Coronary artery (tissue), 2 donors: ENCODE measurements at regions not wholly inside any gene's neighbourhood (a gene's known extent, or its start where the extent isn't known, plus 50 kb on each side); places are given as distances from the start of the nearest gene placed in this dataset.
A peak's percentile ranks its signal among the peaks of the same experiment; 100 is the strongest.

Experiments used
- DNase-seq: peaks from one replicate; pipeline ENCODE4 v3.0.0-alpha.2; 2017; ENCODE audit warnings: low spot score
- H3K27ac ChIP-seq, 2 donors: fragments of 200-600 bp; sonication (generic); one replicate each; pipeline ENCODE4 v1.5.1; 2016 to 2019
- H3K4me3 ChIP-seq: fragments of 200-600 bp; sonication (generic); 2 replicates; pipeline ENCODE4 v1.5.1; 2016; ENCODE audit warnings: mild to moderate bottlenecking, moderate library complexity
- TF ChIP-seq, protein P1 (sequence below): fragments of 200-600 bp; sonication (generic); IDR thresholded peaks from one replicate; pipeline ENCODE4 v1.5.1; 2019; ENCODE audit warnings: antibody characterized with exemption

DNA sequence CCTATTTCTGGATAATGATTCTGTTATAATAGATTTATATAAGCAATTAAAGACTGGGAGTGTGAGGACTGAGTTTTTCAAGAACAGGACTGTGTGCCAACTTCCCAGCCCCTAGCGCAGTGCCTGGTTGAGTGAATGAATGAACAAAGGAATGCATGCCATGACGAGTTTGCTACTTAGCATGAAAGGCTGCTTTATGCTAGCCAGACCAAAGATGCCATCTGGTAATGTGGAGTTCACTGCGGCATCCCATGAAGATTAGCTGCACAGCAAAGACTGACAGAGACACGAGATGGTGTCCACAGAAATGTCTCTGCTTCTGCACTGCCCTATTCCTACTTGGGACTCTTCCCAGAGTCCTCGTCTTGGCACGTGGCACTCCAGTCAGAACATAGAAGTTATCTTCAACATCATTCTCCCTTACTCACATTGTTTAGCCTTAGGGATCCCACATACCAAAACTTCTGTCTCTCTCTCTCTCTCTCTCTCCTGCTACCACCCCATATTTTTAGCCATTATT lies 283.9 kb upstream of the CTNNB1 start:
- TF ChIP-seq, protein P1, sequence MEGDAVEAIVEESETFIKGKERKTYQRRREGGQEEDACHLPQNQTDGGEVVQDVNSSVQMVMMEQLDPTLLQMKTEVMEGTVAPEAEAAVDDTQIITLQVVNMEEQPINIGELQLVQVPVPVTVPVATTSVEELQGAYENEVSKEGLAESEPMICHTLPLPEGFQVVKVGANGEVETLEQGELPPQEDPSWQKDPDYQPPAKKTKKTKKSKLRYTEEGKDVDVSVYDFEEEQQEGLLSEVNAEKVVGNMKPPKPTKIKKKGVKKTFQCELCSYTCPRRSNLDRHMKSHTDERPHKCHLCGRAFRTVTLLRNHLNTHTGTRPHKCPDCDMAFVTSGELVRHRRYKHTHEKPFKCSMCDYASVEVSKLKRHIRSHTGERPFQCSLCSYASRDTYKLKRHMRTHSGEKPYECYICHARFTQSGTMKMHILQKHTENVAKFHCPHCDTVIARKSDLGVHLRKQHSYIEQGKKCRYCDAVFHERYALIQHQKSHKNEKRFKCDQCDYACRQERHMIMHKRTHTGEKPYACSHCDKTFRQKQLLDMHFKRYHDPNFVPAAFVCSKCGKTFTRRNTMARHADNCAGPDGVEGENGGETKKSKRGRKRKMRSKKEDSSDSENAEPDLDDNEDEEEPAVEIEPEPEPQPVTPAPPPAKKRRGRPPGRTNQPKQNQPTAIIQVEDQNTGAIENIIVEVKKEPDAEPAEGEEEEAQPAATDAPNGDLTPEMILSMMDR: no peak
- peak; percentile 26 for DNase-seq
- no peak overlapping the region for H3K27ac ChIP-seq
- no peak overlapping the region for H3K4me3 ChIP-seq

DNA sequence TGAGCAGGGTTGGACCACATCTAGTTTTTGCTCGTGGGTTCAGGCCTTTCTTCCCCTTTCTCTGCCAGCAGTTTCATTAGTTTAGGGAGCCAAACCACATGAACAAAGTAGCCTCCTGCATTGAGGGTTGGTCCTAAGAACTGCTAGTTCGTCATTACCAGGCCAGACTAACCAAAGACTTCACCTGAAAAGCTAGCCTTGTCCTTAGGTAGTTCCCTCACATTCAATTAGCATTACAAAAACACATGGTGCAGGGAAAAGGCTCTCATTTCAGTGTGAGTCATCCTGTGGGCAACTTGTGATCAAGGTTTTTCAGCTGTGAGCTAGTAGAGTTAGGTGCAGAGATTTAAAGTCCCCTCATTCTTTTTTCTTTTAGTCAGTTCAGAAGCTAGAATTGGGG lies 279.3 kb upstream of the CTNNB1 start:
- TF ChIP-seq, protein P1: no peak
- no peak overlapping the region for H3K4me3 ChIP-seq
- DNase-seq: peak; percentile 21
- no peak overlapping the region for H3K27ac ChIP-seq

DNA sequence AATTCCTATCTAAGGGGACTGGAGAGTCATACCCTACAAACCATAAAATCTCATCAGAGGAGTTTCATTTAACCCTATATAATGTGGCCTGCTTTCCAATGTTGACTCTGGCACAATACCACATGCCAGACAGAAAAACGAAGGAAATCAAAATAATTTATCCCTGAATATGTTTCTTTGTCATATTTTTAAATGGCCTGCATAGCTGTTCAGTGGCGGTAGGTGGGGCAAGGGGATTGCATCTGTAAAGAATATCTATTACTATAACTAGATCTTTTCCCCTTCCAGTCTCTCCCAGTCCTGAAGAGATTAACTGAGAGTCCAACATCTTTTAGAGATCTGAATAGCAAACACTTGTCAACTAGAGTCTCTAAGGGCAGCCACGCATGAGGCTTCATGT lies 278.1 kb upstream of the CTNNB1 start:
- TF ChIP-seq, protein P1: no peak
- Histone ChIP-seq H3K4me3 (no peak overlapping the region), H3K27ac (no peak overlapping the region)
- DNase-seq: no peak

DNA sequence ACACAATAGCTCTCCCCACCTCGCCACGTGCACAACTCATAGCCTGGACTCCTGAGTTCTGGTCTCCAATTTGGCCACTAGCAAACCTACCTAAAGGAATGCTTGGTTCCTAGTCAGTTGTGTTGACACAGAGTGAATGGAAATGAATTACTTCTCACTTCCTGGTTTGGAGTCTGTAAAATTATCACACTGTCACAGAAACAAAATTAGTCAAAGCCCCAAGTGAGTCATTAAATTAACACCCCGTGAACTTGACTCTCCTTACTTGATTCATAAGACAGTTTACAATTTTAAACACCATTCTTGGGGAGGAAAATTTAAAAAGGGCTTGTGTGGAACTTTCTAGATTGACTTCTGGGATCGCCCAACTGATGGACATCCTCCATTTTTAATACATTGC lies 276.2 kb upstream of the CTNNB1 start:
- no peak for DNase-seq
- Histone ChIP-seq H3K4me3 (no peak overlapping the region), H3K27ac (no peak overlapping the region)
- TF ChIP-seq, protein P1: no peak

DNA sequence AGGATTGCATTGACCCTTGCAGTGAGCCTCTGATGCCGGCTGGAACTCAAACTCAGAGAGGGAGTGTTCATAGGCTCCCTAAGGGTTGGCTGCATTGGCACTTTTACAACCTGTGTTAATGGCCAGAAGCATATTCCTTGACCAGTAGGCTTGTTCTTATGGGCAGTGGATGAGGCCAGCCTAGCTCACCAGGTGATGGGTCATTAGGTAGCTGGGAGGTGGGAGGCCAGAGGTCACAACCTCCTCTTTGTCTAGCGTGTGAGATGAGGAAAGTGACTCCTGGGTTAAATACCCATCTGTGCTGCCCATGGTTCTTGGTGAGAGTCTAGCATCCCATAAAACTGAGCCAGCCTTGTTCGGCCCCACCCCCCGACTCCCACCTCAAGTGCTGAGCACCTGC lies 275.7 kb upstream of the CTNNB1 start:
- DNase-seq: no peak
- H3K27ac ChIP-seq: no peak overlapping the region
- TF ChIP-seq, protein P1: no peak
- H3K4me3 ChIP-seq: no peak overlapping the region

DNA sequence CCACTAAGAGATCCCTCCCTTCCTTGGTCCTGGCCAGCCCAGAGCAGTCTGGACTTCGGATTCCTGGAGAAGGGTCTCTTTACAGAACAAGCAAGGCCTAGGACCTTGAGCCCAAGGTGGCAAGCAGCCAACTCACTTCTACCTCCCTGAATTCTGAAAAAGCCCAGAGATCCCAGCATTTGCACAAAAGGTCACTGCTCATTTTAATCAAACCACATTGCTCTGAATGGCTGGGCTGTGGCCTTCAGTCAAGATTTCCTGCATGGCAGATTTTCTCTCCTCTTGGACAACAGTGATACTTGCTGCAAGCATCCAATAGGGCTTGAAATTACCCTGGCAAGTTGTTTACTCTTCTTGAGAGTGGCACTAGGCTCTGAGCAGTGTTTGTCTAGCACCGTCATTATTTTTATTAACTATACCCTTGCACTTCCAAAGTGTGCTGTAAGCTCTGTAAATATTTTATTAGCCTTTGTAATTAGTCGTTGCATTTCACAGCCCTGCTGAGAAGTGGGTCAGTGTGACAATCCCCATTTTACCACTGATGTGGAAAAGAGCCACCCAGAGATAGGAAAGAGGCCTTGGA lies 274.7 kb upstream of the CTNNB1 start:
- TF ChIP-seq, protein P1: no peak
- H3K27ac ChIP-seq: no peak overlapping the region
- no peak for DNase-seq

DNA sequence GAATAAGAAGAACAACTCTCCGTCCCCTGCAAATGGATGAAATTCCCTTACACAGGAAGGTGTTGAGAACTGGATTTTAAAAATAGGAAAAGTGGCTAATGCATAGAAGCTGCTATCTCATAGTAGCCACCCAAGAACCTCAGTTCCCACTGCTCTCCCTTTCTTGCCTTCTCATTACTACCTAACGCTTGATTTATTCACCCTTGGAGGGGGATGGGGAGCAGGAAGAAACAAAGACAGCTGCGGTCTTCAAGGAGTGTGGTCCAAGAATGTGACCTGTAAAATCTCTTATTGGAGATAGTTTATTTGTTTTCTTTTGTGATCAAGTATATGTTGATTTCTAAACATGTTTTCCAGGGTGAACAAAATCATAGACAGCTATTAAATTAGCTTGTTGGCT lies 274.1 kb upstream of the CTNNB1 start:
- DNase-seq: no peak
- TF ChIP-seq, protein P1: no peak
- Histone ChIP-seq H3K27ac (no peak overlapping the region), H3K4me3 (no peak overlapping the region)

More for the DNA sequence above, 274.7 kb upstream of the CTNNB1 start:
- no peak overlapping the region for H3K4me3 ChIP-seq
